Activated T-cell treated with anti-CD3 and anti-CD28 coated beads, Interleukin-2, amount 50 U/mL, for 4 hours (primary cell): ENCODE measurements at regions not wholly inside any gene's neighbourhood (a gene's known extent, or its start where the extent isn't known, plus 50 kb on each side); places are given as distances from the start of the nearest gene placed in this dataset.
A peak's percentile ranks its signal among the peaks of the same experiment; 100 is the strongest.

Experiments used
- ATAC-seq, 2 donors: fragments of 200-7000 bp; cut with Tn5 transposase; one replicate each; pipeline ENCODE4 v1.10.0; 2021
- DNase-seq: peaks from one replicate; pipeline ENCODE4 v3.0.0-alpha.2; 2020
- H3K27me3 Mint-ChIP-seq: one replicate; pipeline ENCODE4 v1.8.0; 2021; ENCODE audit warnings: low read depth, mixed read lengths
- H3K36me3 Mint-ChIP-seq: one replicate; pipeline ENCODE4 v1.8.0; 2022; ENCODE audit warnings: mixed read lengths; ENCODE audit not compliant: insufficient read depth
- H3K4me1 Mint-ChIP-seq: one replicate; pipeline ENCODE4 v1.8.0; 2021; ENCODE audit warnings: low read depth, mixed read lengths
- H3K4me3 Mint-ChIP-seq: one replicate; pipeline ENCODE4 v1.8.0; 2021; ENCODE audit warnings: mild to moderate bottlenecking, moderate library complexity, mixed read lengths
- H3K9me3 Mint-ChIP-seq: one replicate; pipeline ENCODE4 v1.8.0; 2021; ENCODE audit warnings: mixed read lengths

DNA sequence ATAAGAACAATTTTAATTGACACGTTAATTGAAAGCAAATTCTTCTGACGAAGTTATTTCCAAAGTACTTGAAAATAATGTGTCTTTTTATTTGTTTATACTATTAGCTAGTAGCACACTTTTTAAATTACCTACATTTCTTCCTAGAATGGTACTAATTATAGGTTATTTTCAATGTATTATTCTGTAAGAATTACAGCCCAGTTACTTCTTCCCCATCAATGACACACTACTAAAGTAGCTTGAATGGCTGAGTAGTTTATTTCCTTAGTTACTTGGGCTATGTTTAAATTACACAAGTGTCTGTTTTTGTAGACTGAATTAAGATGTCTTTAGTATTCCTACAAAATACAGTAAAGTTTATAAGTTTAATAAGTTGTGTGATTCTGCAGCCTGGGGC, 217.6 kb upstream of the IL12A start:
- ATAC-seq (no peak), DNase-seq (no peak)
- Mint-ChIP-seq H3K9me3 (no peaks in the 10 kb centered on the region), H3K4me1 (no peaks in the 10 kb centered on the region), H3K36me3 (no peaks in the 10 kb centered on the region), H3K4me3 (no peak overlapping the region), H3K27me3 (peaks cover 15% of the 10 kb centered on the region)

DNA sequence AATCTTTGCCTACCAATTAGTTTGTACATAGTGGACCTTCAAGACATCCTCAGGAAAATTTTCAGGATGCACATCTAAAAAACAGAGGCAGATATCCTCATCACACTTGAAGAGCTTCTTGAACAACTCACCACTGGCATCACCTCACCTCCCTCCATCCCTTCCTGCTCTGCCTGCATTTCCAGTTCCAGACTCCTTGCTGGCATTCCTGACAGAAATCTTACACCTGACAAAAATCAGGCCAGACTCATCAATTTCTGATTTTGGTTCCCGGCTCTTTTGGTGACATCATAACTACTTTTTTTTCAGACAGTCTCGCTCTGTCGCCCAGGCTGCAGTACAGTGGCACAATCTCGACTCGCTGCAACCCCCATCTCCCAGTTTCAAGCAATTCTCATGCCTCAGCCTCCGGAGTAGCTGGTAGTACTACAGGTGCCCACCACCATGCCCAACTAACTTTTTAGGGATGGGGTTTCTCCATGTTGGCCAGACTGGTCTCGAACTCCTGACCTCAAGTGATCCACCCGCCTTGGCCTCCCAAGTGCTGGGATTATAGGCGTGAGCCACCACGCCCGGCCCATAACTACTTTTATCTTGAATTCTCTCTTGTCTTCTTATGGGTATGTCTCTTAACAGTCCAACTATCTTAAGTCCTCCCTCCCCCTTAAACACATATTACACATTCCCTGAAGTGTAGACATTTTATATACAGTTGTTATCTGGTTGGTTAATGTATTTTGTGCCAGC, 216.6 kb upstream of the IL12A start:
- no peak overlapping the region for H3K4me3 Mint-ChIP-seq
- ATAC-seq (no peak), DNase-seq (no peak)
- H3K27me3 Mint-ChIP-seq, result peaks cover 8% of the 10 kb centered on the region
- no peaks in the 10 kb centered on the region for H3K9me3 Mint-ChIP-seq
- H3K36me3 Mint-ChIP-seq, result no peaks in the 10 kb centered on the region
- H3K4me1 Mint-ChIP-seq, result no peaks in the 10 kb centered on the region

DNA sequence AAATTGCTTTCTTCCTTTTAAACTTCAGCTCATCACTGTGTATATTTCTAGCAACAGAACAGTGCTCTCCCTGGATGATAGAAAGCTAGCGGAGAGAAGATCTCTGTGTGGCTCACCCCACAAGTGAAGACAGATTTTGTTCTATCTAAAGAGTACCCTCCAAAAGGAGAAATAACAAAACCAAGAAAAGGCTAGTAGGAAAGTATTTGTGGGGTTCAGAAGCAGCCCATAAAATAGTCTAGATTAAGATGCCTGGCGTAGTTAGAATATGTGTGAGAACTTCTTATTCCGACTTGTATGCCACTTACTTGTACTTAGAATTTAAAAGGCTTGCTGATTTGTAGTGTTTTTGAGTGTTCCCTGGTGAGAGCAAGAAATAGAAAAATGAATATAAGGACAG, 214.9 kb upstream of the IL12A start:
- H3K36me3 Mint-ChIP-seq, result no peaks in the 10 kb centered on the region
- H3K4me1 Mint-ChIP-seq, result no peaks in the 10 kb centered on the region
- H3K4me3 Mint-ChIP-seq, result no peak overlapping the region
- no peaks in the 10 kb centered on the region for H3K9me3 Mint-ChIP-seq
- ATAC-seq (no peak), DNase-seq (no peak)
- peaks cover 6% of the 10 kb centered on the region for H3K27me3 Mint-ChIP-seq

DNA sequence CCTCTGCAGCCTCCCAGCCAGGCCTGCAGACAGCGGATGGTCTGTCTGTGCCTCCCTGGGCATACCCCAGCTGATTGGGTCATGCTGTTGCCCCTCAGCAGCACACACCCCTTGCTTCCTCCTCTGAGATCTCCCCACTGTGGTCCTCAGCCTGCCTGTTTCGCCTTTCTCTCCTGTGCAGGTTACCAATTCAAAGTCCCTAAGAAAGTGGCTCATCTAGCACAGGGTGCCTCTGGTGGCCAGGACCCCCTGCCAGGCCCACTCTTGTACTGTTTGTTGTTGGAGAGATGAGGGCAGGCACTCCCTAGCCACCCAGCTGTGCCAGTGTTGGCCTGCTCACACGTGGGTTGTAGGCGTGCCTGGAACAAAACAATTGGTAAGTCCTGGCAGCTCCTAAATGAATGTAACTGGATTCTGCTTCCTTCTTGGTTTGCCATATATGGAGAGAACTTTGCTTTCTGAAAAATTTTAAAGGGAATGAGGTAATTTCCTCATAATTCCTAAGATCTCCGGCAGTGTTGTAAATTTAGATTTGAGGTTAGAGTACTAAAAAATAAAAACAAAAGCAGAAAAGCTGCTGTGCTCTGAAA, 213.2 kb upstream of the IL12A start:
- H3K9me3 Mint-ChIP-seq, result no peaks in the 10 kb centered on the region
- H3K4me3 Mint-ChIP-seq, result no peak overlapping the region
- no peaks in the 10 kb centered on the region for H3K4me1 Mint-ChIP-seq
- DNase-seq, result no peak
- peaks cover 6% of the 10 kb centered on the region for H3K27me3 Mint-ChIP-seq
- ATAC-seq, result no peak
- H3K36me3 Mint-ChIP-seq, result no peaks in the 10 kb centered on the region

DNA sequence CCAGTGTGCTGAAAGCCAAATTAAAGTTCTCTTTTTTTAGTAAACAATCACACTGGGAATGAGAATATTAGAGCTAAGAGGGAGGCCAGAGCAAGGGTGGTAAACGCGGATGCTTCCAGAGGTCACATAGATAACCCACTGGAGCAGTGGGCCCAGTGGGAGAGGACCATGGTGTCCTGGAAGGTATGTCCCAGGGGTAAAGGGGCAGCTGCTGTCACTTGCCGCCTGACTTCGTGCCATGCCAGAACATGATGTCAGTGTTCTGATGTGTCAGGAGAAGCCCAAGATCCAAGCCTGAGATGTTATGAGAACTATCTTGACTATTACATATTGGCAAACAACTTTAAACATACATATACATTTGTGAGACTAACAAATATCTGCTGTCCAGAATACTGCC, 211.9 kb upstream of the IL12A start:
- H3K27me3 Mint-ChIP-seq, result peaks cover 9% of the 10 kb centered on the region
- DNase-seq (no peak), ATAC-seq (no peak)
- no peak overlapping the region for H3K4me3 Mint-ChIP-seq
- no peaks in the 10 kb centered on the region for H3K4me1 Mint-ChIP-seq
- H3K36me3 Mint-ChIP-seq, result no peaks in the 10 kb centered on the region
- H3K9me3 Mint-ChIP-seq, result no peaks in the 10 kb centered on the region

DNA sequence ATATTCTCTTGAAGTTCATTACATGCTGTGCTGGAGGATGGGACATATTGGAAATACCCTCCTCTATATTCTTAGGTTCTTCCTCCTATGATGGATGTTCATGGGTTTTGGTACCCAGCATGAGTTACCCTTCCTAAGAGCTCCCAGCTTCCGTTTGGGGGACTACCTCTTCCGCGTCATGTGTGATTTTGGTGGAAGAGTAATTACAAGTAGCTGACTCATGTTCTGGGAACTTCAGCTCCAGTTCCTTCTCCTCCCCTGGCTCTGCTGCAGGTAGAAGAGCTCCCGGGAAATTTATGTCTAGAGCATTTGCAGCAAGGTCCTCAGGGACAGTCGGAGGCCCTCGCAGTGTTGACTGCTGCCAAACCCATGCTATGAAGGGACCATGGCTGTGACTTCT, 208.8 kb upstream of the IL12A start:
- DNase-seq (no peak), ATAC-seq (no peak)
- Mint-ChIP-seq H3K9me3 (no peaks in the 10 kb centered on the region), H3K4me1 (no peaks in the 10 kb centered on the region), H3K36me3 (no peaks in the 10 kb centered on the region), H3K4me3 (no peak overlapping the region), H3K27me3 (peaks cover 6% of the 10 kb centered on the region)

DNA sequence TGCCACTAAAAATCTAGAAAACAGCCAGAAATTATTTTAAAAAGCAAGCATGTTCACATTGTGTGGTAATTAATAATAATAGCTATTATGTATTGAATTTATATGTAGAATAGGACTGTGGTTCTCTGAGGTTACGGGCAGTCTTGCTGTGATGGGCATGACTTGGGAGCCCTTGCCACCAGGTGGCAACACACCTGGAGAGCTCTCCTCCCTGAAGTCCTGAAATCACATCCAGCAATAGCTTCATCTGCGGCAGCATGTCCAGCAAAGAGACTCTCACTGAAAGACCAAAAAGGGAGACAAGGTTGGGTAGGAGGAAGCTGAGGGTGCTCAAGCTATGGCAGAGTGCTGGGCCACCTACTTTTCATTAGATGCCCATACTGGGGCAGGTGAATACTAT, 206.8 kb upstream of the IL12A start:
- H3K4me1 Mint-ChIP-seq, result no peaks in the 10 kb centered on the region
- DNase-seq (no peak), ATAC-seq (peak in 1 of 2 donors; percentile 27)
- peaks cover 6% of the 10 kb centered on the region for H3K27me3 Mint-ChIP-seq
- H3K4me3 Mint-ChIP-seq, result no peak overlapping the region
- no peaks in the 10 kb centered on the region for H3K9me3 Mint-ChIP-seq
- H3K36me3 Mint-ChIP-seq, result no peaks in the 10 kb centered on the region

DNA sequence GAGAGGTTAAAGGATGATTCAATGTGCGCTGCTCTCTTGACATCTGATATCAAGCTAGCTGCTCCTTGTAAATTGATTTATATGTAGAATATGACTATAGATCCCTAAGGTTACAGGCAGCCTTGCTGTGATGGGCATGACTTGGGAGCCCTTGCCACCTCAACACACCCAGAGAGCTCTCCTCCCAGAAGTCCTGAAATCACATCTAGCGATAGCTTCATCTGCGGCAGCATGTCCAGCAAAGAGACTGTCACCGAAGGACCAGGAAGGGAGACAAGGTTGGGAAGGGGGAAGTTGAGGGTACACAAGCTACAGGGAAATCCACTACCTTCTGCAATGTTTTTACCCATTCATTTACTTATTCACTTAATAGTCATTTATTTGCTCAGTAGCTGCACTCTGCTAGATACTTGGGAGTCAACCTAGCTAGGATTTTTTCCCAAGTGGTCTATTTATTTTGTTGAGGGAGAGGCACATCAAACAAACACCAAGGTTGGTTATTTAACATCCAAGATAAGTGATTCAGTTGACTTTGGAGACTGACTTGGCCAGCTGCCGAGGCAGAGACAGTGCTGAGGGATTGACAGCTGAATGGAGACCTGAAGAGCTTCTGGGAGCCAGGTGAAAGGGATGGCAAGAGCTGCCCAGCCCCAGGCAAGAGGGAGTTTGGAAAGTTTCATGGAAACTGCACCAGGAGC, 205.8 kb upstream of the IL12A start:
- H3K4me3 Mint-ChIP-seq, result no peak overlapping the region
- H3K9me3 Mint-ChIP-seq, result no peaks in the 10 kb centered on the region
- peaks cover 6% of the 10 kb centered on the region for H3K27me3 Mint-ChIP-seq
- ATAC-seq (no peak), DNase-seq (no peak)
- H3K36me3 Mint-ChIP-seq, result no peaks in the 10 kb centered on the region
- no peaks in the 10 kb centered on the region for H3K4me1 Mint-ChIP-seq

DNA sequence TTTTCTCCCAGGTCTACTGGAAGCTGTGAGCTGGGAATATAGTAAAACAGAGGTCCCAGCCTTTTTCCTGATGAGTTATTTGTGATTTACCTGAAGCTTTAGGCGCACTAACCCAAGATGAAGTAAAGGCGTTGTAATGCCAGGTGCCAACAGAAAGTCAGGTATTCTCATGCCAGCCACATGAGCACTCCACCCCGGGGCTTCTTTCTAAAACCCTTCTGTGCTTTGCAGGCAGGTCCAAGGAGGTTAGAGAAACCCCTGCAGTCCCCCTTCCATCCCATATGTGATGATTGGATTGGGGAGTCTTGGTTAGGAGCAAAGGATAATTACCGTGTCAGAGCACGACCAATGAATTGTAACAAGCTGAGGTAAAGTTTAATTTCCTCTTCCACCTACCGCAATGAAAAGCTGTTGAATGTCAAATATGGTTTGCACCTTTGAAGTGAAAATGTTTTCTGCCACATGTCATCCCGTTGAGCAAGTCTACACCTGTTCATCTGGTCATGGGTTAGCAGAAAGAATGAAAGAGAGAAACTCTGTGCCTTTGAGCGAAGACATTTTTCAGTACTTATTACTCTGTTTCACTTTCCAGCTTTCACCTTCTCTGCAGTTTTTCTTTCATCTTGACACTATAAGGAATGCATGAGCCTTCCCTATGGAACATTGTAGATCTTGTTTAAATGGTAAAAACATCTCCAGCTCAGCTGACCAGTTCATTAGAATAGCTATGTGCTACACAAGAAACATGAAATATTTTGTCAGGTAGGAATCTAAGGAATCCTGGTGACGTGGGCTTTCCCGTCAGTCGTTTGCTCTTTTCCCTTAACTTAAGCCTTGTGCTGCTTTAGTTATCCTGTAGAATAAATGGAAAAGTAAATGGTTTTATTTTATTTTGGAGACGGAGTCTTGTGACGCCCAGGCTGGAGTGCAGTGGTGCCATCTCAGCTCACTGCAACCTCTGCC, 204.6 kb upstream of the IL12A start:
- H3K27me3 Mint-ChIP-seq, result peaks cover 6% of the 10 kb centered on the region
- no peaks in the 10 kb centered on the region for H3K4me1 Mint-ChIP-seq
- ATAC-seq (no peak), DNase-seq (no peak)
- H3K4me3 Mint-ChIP-seq, result no peak overlapping the region
- no peaks in the 10 kb centered on the region for H3K36me3 Mint-ChIP-seq
- no peaks in the 10 kb centered on the region for H3K9me3 Mint-ChIP-seq

DNA sequence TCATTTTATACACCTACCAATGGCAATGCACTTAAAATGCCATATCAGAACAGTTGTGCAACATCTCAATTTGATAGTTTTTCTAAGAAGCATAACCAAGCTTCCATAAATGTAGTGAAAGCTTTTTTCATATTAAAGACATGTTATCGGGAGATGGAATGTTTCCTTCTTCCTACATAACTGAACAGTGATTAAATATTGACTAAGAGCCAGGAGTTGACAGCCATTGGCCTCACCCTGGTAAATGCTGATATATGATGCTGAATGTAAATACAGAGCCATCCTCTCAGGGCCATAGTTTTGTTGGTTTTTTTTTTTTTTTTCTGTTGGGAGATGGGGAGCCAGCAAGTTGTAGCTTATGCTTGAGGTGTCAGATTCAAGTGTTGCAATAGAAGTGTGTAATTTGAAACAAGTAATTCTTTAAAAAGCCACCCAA, 203.3 kb upstream of the IL12A start:
- Mint-ChIP-seq H3K36me3 (no peaks in the 10 kb centered on the region), H3K4me3 (no peak overlapping the region)

DNA sequence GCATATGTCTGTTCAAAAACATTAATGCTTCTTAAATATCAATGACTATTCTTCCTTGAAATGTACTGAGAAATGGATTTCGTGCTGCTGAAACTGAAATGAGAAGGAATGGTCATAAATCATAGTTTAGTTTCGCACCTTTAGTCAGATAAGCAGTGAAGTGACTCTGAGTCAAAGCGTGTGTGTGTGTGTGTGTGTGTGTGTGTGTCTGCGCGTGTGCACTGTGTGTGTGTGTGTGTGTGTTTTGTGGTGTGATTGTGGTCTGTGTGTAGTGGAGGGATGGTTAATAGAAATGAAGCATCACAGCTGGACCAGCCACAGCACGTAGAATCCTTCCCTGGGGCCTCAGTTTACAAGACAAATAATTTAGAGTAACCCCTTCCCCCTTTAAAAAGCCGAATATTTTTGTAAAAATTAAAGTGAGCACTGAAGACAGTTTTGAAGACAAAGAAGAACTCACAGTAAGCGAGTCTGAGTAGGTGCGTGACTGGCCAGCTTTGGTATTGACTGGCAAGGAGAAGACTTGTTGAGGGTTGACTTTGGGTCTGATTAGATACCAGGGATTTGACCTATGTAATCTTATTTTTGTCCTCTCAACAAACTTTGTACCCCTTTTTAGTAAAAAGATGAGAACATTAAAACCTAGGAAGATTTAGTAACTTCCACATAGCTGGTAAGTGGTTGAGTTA, 202.0 kb upstream of the IL12A start:
- ATAC-seq, result no peak
- H3K9me3 Mint-ChIP-seq, result no peaks in the 10 kb centered on the region
- no peaks in the 10 kb centered on the region for H3K36me3 Mint-ChIP-seq
- no peak for DNase-seq
- no peaks in the 10 kb centered on the region for H3K4me1 Mint-ChIP-seq
- H3K4me3 Mint-ChIP-seq, result no peak overlapping the region
- peaks cover 5% of the 10 kb centered on the region for H3K27me3 Mint-ChIP-seq

More for the DNA sequence above, 203.3 kb upstream of the IL12A start:
- H3K27me3 Mint-ChIP-seq, result peaks cover 6% of the 10 kb centered on the region
- H3K4me1 Mint-ChIP-seq, result no peaks in the 10 kb centered on the region
- no peak for ATAC-seq
- no peak for DNase-seq
- no peaks in the 10 kb centered on the region for H3K9me3 Mint-ChIP-seq

DNA sequence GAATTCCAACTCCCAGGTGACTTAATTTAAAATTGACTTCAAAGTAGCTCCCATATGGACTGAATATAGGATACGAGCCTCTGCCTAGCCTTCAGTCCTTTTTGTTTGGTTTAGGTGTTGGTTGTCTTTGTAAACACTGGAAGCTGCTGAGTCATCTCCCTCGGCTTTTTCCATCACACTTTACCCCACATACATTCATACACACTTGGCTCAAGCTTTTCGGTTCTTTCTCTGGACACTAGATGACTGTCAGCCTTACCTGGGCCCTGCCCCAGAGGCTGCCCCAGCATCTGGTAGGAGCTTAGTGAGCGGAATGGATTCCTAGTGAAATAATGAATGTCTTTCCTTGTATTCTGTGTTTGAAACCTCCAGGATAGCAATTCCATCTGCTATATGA, 201.5 kb upstream of the IL12A start:
- H3K9me3 Mint-ChIP-seq, result no peaks in the 10 kb centered on the region
- no peaks in the 10 kb centered on the region for H3K4me1 Mint-ChIP-seq

DNA sequence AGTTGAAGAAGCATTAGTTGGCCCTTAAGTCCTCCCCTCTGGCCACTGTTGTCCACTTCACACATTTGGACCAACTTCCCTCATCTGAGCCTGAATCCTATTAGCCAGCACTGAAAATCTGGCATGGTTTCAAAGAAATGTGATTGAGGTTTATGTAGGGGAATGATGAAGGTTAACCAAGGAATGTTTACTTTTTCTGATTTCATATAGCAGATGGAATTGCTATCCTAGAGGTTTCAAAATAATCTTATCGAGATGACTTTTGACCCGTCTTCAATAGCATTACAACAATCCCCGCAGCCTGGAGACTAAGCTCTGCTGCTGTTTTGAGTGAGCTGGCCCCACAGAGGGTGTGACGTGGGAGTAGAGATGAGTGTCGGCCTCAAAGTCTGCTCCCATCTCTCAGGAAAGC, 200.8 kb upstream of the IL12A start:
- H3K27me3 Mint-ChIP-seq, result peaks cover 4% of the 10 kb centered on the region
- H3K4me1 Mint-ChIP-seq, result no peaks in the 10 kb centered on the region
- no peaks in the 10 kb centered on the region for H3K9me3 Mint-ChIP-seq
- ATAC-seq (no peak), DNase-seq (no peak)
- H3K4me3 Mint-ChIP-seq, result no peak overlapping the region
- H3K36me3 Mint-ChIP-seq, result no peaks in the 10 kb centered on the region

More for the DNA sequence above, 201.5 kb upstream of the IL12A start:
- ATAC-seq (no peak), DNase-seq (no peak)
- Mint-ChIP-seq H3K36me3 (no peaks in the 10 kb centered on the region), H3K27me3 (peaks cover 4% of the 10 kb centered on the region), H3K4me3 (no peak overlapping the region)

DNA sequence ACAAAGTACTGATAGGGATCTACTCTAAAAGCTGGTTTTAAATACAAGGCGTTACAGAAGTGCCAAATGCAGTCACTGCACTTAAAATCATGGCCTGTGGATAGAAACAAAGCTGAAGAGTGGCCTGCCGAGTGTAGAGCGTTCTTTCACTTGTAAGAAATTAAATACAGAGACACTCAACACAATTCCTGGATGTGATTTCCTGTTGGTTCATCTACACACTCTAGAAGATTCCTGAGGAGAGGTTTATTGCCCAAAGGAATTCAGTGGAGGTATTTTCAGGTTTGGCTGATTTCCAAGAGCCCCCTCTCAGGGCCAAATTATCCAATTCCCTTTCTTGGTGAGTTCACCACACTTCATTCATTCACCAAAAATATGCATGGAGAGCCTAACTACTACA, 200.3 kb upstream of the IL12A start:
- peaks cover 4% of the 10 kb centered on the region for H3K27me3 Mint-ChIP-seq
- no peak for ATAC-seq
- no peak for DNase-seq
- no peaks in the 10 kb centered on the region for H3K4me1 Mint-ChIP-seq
- H3K9me3 Mint-ChIP-seq, result no peaks in the 10 kb centered on the region
- H3K4me3 Mint-ChIP-seq, result no peak overlapping the region
- no peaks in the 10 kb centered on the region for H3K36me3 Mint-ChIP-seq
